Activated T-helper 1 cell treated with anti-CD3 and anti-CD28 coated beads, Interleukin-12 subunit alpha, Interleukin-12 subunit beta, Interleukin-2, Interleukin-4 antibody, amounts not matched to agents 30 ng/mL and 10 ng/mL and 1 ng/mL, durations not matched to agents 14 hours and 24 hours and 36 hours (primary cell): ENCODE measurements at regions not wholly inside any gene's neighbourhood (a gene's known extent, or its start where the extent isn't known, plus 50 kb on each side); places are given as distances from the start of the nearest gene placed in this dataset.

ENCODE experiments used
- DNase-seq: peaks from one replicate; pipeline ENCODE4 v3.0.0; 2021; ENCODE audit warnings: low spot score
- H3K27ac Mint-ChIP-seq: one replicate; pipeline ENCODE4 v1.8.0; 2021; ENCODE audit warnings: mild to moderate bottlenecking, mixed read lengths
- H3K27me3 Mint-ChIP-seq: one replicate; pipeline ENCODE4 v1.8.0; 2022; ENCODE audit warnings: mild to moderate bottlenecking, moderate library complexity, mixed read lengths; ENCODE audit not compliant: insufficient read depth
- H3K36me3 Mint-ChIP-seq: one replicate; pipeline ENCODE4 v1.8.0; 2021; ENCODE audit warnings: low read depth, mixed read lengths
- H3K4me1 Mint-ChIP-seq: one replicate; pipeline ENCODE4 v1.8.0; 2021; ENCODE audit warnings: low read depth, mixed read lengths
- H3K4me3 Mint-ChIP-seq: one replicate; pipeline ENCODE4 v1.8.0; 2021; ENCODE audit warnings: mild to moderate bottlenecking, moderate library complexity, mixed read lengths
- H3K9me3 Mint-ChIP-seq: one replicate; pipeline ENCODE4 v1.8.0; 2021; ENCODE audit warnings: mixed read lengths
- intact Hi-C: fragments of 100-400 bp; cut with micrococcal nuclease; formaldehyde crosslinking; loops from one replicate; pipeline ENCODE4 v1.15.1; 2024

GRCh38 chr11:79570104-79570503 is 129.3 kb upstream of the TENM4 start:
- no peak for DNase-seq

GRCh38 chr11:79564288-79564925 is 123.6 kb upstream of the TENM4 start:
- Mint-ChIP-seq H3K27ac (no peak overlapping the region), H3K9me3 (peaks cover 20% of the 10 kb centered on the region), H3K36me3 (no peaks in the 10 kb centered on the region), H3K4me1 (no peaks in the 10 kb centered on the region), H3K27me3 (no peaks in the 10 kb centered on the region), H3K4me3 (no peak overlapping the region)
- no peak for DNase-seq
- intact Hi-C loops: no loop called here

More at GRCh38 chr11:79570104-79570503, 129.3 kb upstream of the TENM4 start:
- Mint-ChIP-seq H3K4me3 (no peak overlapping the region), H3K36me3 (no peaks in the 10 kb centered on the region), H3K27me3 (no peaks in the 10 kb centered on the region), H3K4me1 (no peaks in the 10 kb centered on the region), H3K9me3 (peaks cover 25% of the 10 kb centered on the region), H3K27ac (no peak overlapping the region)
- intact Hi-C loops: no loop called here

- no peaks in the 10 kb centered on the region for H3K4me1 Mint-ChIP-seq
- intact Hi-C loops: no loop called here
Measured at GRCh38 chr11:79561496-79561895, 120.7 kb upstream of the TENM4 start.

GRCh38 chr11:79550809-79551208 is 110.0 kb upstream of the TENM4 start:
- DNase-seq: no peak
- H3K4me1 Mint-ChIP-seq: no peaks in the 10 kb centered on the region
- H3K4me3 Mint-ChIP-seq: no peak overlapping the region
- intact Hi-C loops: no loop called here
- no peaks in the 10 kb centered on the region for H3K9me3 Mint-ChIP-seq
- H3K36me3 Mint-ChIP-seq: no peaks in the 10 kb centered on the region
- no peaks in the 10 kb centered on the region for H3K27me3 Mint-ChIP-seq
- H3K27ac Mint-ChIP-seq: no peak overlapping the region

More at GRCh38 chr11:79561496-79561895, 120.7 kb upstream of the TENM4 start:
- peaks cover 15% of the 10 kb centered on the region for H3K9me3 Mint-ChIP-seq
- no peaks in the 10 kb centered on the region for H3K36me3 Mint-ChIP-seq
- no peak for DNase-seq
- H3K4me3 Mint-ChIP-seq: no peak overlapping the region
- no peaks in the 10 kb centered on the region for H3K27me3 Mint-ChIP-seq
- H3K27ac Mint-ChIP-seq: no peak overlapping the region

- Mint-ChIP-seq H3K27ac (no peak overlapping the region), H3K36me3 (no peaks in the 10 kb centered on the region), H3K4me1 (no peaks in the 10 kb centered on the region), H3K27me3 (no peaks in the 10 kb centered on the region), H3K4me3 (no peak overlapping the region), H3K9me3 (no peaks in the 10 kb centered on the region)
- no peak for DNase-seq
- intact Hi-C loops: no loop called here
Measured at GRCh38 chr11:79547256-79547655, 106.4 kb upstream of the TENM4 start.

- no peak overlapping the region for H3K4me3 Mint-ChIP-seq
- intact Hi-C loops: no loop called here
- H3K27ac Mint-ChIP-seq: no peak overlapping the region
- no peaks in the 10 kb centered on the region for H3K9me3 Mint-ChIP-seq
- H3K36me3 Mint-ChIP-seq: no peaks in the 10 kb centered on the region
- no peaks in the 10 kb centered on the region for H3K4me1 Mint-ChIP-seq
- DNase-seq: no peak
- no peaks in the 10 kb centered on the region for H3K27me3 Mint-ChIP-seq
Measured at GRCh38 chr11:79546351-79546750, 105.5 kb upstream of the TENM4 start.

GRCh38 chr11:79544361-79544760 is 103.5 kb upstream of the TENM4 start:
- no peak for DNase-seq
- Mint-ChIP-seq H3K4me1 (no peaks in the 10 kb centered on the region), H3K4me3 (no peak overlapping the region), H3K27ac (no peak overlapping the region), H3K9me3 (no peaks in the 10 kb centered on the region), H3K36me3 (no peaks in the 10 kb centered on the region), H3K27me3 (no peaks in the 10 kb centered on the region)
- intact Hi-C loops: no loop called here

GRCh38 chr11:79543101-79543500 is 102.3 kb upstream of the TENM4 start:
- Mint-ChIP-seq H3K4me3 (no peak overlapping the region), H3K27ac (no peak overlapping the region), H3K36me3 (no peaks in the 10 kb centered on the region), H3K27me3 (no peaks in the 10 kb centered on the region), H3K9me3 (no peaks in the 10 kb centered on the region), H3K4me1 (no peaks in the 10 kb centered on the region)
- intact Hi-C loops: no loop called here
- no peak for DNase-seq

- Mint-ChIP-seq H3K4me1 (no peaks in the 10 kb centered on the region), H3K4me3 (no peak overlapping the region), H3K36me3 (no peaks in the 10 kb centered on the region), H3K27me3 (no peaks in the 10 kb centered on the region), H3K9me3 (no peaks in the 10 kb centered on the region), H3K27ac (no peak overlapping the region)
- intact Hi-C loops: no loop called here
- DNase-seq: no peak
Measured at GRCh38 chr11:79541466-79541865, 100.6 kb upstream of the TENM4 start.

- no peaks in the 10 kb centered on the region for H3K4me1 Mint-ChIP-seq
- intact Hi-C loops: no loop called here
- H3K27ac Mint-ChIP-seq: no peak overlapping the region
- no peak overlapping the region for H3K4me3 Mint-ChIP-seq
- DNase-seq: no peak
- H3K9me3 Mint-ChIP-seq: no peaks in the 10 kb centered on the region
- H3K36me3 Mint-ChIP-seq: no peaks in the 10 kb centered on the region
- H3K27me3 Mint-ChIP-seq: no peaks in the 10 kb centered on the region
Measured at GRCh38 chr11:79538775-79539174, 97.9 kb upstream of the TENM4 start.

GRCh38 chr11:79536155-79536917 is 95.5 kb upstream of the TENM4 start:
- H3K4me3 Mint-ChIP-seq: no peak overlapping the region
- no peak for DNase-seq
- H3K36me3 Mint-ChIP-seq: no peaks in the 10 kb centered on the region
- no peaks in the 10 kb centered on the region for H3K9me3 Mint-ChIP-seq
- H3K27ac Mint-ChIP-seq: no peak overlapping the region
- no peaks in the 10 kb centered on the region for H3K4me1 Mint-ChIP-seq
- intact Hi-C loops: no loop called here
- no peaks in the 10 kb centered on the region for H3K27me3 Mint-ChIP-seq

- Mint-ChIP-seq H3K4me1 (no peaks in the 10 kb centered on the region), H3K4me3 (no peak overlapping the region), H3K9me3 (no peaks in the 10 kb centered on the region), H3K27me3 (no peaks in the 10 kb centered on the region), H3K36me3 (no peaks in the 10 kb centered on the region), H3K27ac (no peak overlapping the region)
- intact Hi-C loops: no loop called here
- no peak for DNase-seq
Measured at GRCh38 chr11:79535606-79536005, 94.8 kb upstream of the TENM4 start.

- Mint-ChIP-seq H3K27me3 (no peaks in the 10 kb centered on the region), H3K4me1 (no peaks in the 10 kb centered on the region), H3K36me3 (no peaks in the 10 kb centered on the region), H3K9me3 (peaks cover 3% of the 10 kb centered on the region), H3K27ac (no peak overlapping the region), H3K4me3 (no peak overlapping the region)
- no peak for DNase-seq
- intact Hi-C loops: no loop called here
Measured at GRCh38 chr11:79525257-79525656, 84.4 kb upstream of the TENM4 start.
